Panc1 (cell line): ENCODE measurements at regions not wholly inside any gene's neighbourhood (a gene's known extent, or its start where the extent isn't known, plus 50 kb on each side); places are given as distances from the start of the nearest gene placed in this dataset.

Source experiments
- ATAC-seq: fragments of 200-7000 bp; cut with Tn5 transposase; 2 replicates; pipeline ENCODE4 v1.9.1; 2020; ENCODE audit warnings: mild to moderate bottlenecking, moderate library complexity
- BruUV-seq: library from RNA; stranded (reverse); fragments of 400-500 nt; replicated peaks from 2 replicates; lab custom pipeline; 2021; lab: Mats Ljungman, UMichigan
- CTCF ChIA-PET: fragments of 300-600 bp; sonication (Branson Sonifier 250); formaldehyde crosslinking; loops from one replicate; lab custom pipeline; 2022; ENCODE audit warnings: antibody characterized with exemption; lab: Charles Lee
- POLR2A ChIA-PET: fragments of 300-600 bp; sonication (Branson Sonifier 250); formaldehyde crosslinking; loops from one replicate; lab custom pipeline; 2022; ENCODE audit warnings: antibody characterized with exemption; lab: Charles Lee
- DNase-seq: peaks from one replicate; pipeline ENCODE4 v3.0.0-alpha.2; 2010; ENCODE audit warnings: low read depth, low spot score
- H3K27ac ChIP-seq: 2 replicates; pipeline ENCODE4 v1.5.1; 2011; ENCODE audit warnings: mild to moderate bottlenecking, low read length, inconsistent platforms
- H3K27me3 ChIP-seq: fragments of 200-500 bp; sonication (Bioruptor generic); 2 replicates; pipeline ENCODE4 v1.6.0; 2014; ENCODE audit warnings: low read length, inconsistent platforms; ENCODE audit not compliant: control insufficient read depth, insufficient read depth
- H3K36me3 ChIP-seq: fragments of 200-500 bp; sonication (Bioruptor generic); 2 replicates; pipeline ENCODE4 v1.5.1; 2014; ENCODE audit warnings: inconsistent platforms, mild to moderate bottlenecking, low read length, moderate library complexity; ENCODE audit not compliant: control insufficient read depth, insufficient read depth
- H3K4me1 ChIP-seq: 2 replicates; pipeline ENCODE4 v1.5.1; 2011; ENCODE audit warnings: inconsistent platforms, mild to moderate bottlenecking, low read length, moderate library complexity; ENCODE audit not compliant: control insufficient read depth, insufficient read depth
- H3K4me3 ChIP-seq, 2 experiments: 2 replicates each; pipeline ENCODE4 v1.5.1; 2011 to 2012; ENCODE audit warnings: low read depth in 2 of 2, low read length in 2 of 2, mild to moderate bottlenecking in 2 of 2, inconsistent platforms in 1 of 2, moderate library complexity in 1 of 2
- H3K9me3 ChIP-seq: fragments of 200-500 bp; sonication (Bioruptor generic); 2 replicates; pipeline ENCODE4 v1.5.1; 2014; ENCODE audit warnings: low read depth, mild to moderate bottlenecking, inconsistent platforms, low read length, moderate library complexity; ENCODE audit not compliant: control insufficient read depth, insufficient read depth
- CTCF ChIP-seq: fragments of 450-650 bp; IDR thresholded peaks from 2 replicates; pipeline ENCODE4 v1.5.1; 2017; ENCODE audit warnings: mild to moderate bottlenecking
- POLR2AphosphoS5 ChIP-seq: IDR thresholded peaks from 2 replicates; pipeline ENCODE4 v1.6.1; 2012; ENCODE audit warnings: mild to moderate bottlenecking, low read depth, low read length, moderate library complexity
- REST ChIP-seq, 2 experiments: IDR thresholded peaks; 2 replicates each; pipeline ENCODE4 v1.6.1; 2011 to 2012; ENCODE audit warnings: low read depth in 2 of 2, control low read depth in 1 of 2, low read length in 1 of 2, mild to moderate bottlenecking in 1 of 2, moderate library complexity in 1 of 2; ENCODE audit not compliant: insufficient read depth in 1 of 2
- SIN3A ChIP-seq: IDR thresholded peaks from 2 replicates; pipeline ENCODE4 v1.6.1; 2012; ENCODE audit warnings: low read depth, mild to moderate bottlenecking, low read length, moderate library complexity, borderline replicate concordance; ENCODE audit not compliant: insufficient read depth
- TCF7L2 ChIP-seq: IDR thresholded peaks from 2 replicates; pipeline ENCODE4 v1.6.1; 2011; ENCODE audit warnings: mild to moderate bottlenecking, low read depth, low read length, inconsistent platforms
- in situ Hi-C: cut with HindIII; loops from 2 replicates; pipeline ENCODE4 v1.10.0; 2016; ENCODE audit warnings: low sequenced_read_pairs, low pct_unique_long_range_greater_than_20kb
- intact Hi-C: fragments of 100-400 bp; cut with micrococcal nuclease; formaldehyde crosslinking; loops from one replicate; pipeline ENCODE4 v1.10.0; 2022; ENCODE audit not compliant: unreplicated experiment

DNA sequence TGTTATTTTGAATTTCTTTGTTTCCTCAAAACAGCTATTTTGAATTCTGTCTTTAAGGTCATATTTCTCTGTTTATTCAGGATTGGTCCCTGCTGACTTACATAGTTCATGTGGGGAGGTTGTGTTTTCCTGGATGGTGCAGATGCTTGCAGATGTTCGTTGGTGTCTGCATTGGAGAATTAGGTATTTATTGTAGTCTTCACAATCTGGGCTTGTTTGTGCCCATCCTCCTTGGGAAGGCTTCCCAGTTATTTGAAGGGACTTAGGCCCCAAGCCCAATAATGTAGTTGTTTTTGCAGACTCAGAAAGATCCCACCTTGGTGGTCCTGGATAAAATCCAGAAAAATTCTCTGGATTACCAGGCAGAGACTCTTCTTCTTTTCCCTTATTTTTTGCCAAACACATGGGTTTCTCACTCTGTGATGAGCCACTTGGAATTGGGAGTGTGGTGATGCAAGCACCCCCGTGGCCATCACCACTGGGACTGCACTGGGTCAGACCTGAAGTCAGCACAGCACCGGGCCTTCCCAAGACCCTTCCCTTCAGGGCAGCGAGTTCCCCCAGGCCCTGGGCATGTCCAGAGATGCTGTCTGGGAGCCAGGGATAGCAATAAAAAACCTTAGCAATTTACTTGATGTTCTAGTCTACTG, 81.6 kb upstream of the EZR start:
- TF ChIP-seq POLR2AphosphoS5 (no peak), CTCF (no peak), REST (IDR thresholded peaks at IDR 0.05; ENCODE audit: insufficient read depth in 1 of 2, low read depth in 2 of 2, low read length in 1 of 2) (no peak), SIN3A (no peak), TCF7L2 (no peak)
- intact Hi-C loops (no loop called here), in situ Hi-C loops (no loop called here)
- Histone ChIP-seq H3K27ac (no peak overlapping the region), H3K9me3 (peaks cover 18% of the 10 kb centered on the region), H3K4me1 (no peaks in the 10 kb centered on the region), H3K27me3 (no peaks in the 10 kb centered on the region), H3K36me3 (no peaks in the 10 kb centered on the region), H3K4me3 (no peak overlapping the region)
- CTCF ChIA-PET: no interaction called here
- BruUV-seq: no TSS peak
- DNase-seq (no peak), ATAC-seq (no peak)
- POLR2A ChIA-PET: interaction anchor here (0.6 kb wide), 1 partner anchor 13 kb away, joined by 8 read pairs; no protein-coding TSS in a partner anchor

GRCh38 chr6:158897236-158897635, 78.1 kb upstream of the EZR start:
- TF ChIP-seq CTCF (no peak), REST (IDR thresholded peaks at IDR 0.05; ENCODE audit: insufficient read depth in 1 of 2, low read depth in 2 of 2, low read length in 1 of 2) (no peak), SIN3A (no peak), TCF7L2 (no peak), POLR2AphosphoS5 (no peak)
- POLR2A ChIA-PET: no interaction called here
- no TSS peak for BruUV-seq
- H3K27ac ChIP-seq: no peak overlapping the region
- no peak for ATAC-seq
- CTCF ChIA-PET: interaction anchor here (0.6 kb wide), 1 partner anchor 75 kb away, joined by 3 read pairs; no protein-coding TSS in a partner anchor
- no peaks in the 10 kb centered on the region for H3K9me3 ChIP-seq
- H3K27me3 ChIP-seq: no peaks in the 10 kb centered on the region
- intact Hi-C loops (no loop called here), in situ Hi-C loops (no loop called here)
- no peak overlapping the region for H3K4me3 ChIP-seq
- H3K36me3 ChIP-seq: no peaks in the 10 kb centered on the region
- H3K4me1 ChIP-seq: peaks cover 5% of the 10 kb centered on the region
- DNase-seq: no peak
